OCI-LY1 (cell line): ENCODE measurements at regions not wholly inside any gene's neighbourhood (a gene's known extent, or its start where the extent isn't known, plus 50 kb on each side); places are given as distances from the start of the nearest gene placed in this dataset.

Source experiments
- H2AFZ ChIP-seq: fragments of 200-600 bp; sonication (generic), shearing (Covaris generic); 2 replicates; pipeline ENCODE4 v1.6.0; 2014; ENCODE audit warnings: antibody characterized with exemption, mild to moderate bottlenecking, low read length
- H3F3A ChIP-seq: fragments of 200-600 bp; sonication (generic), shearing (Covaris generic); 2 replicates; pipeline ENCODE4 v1.6.0; 2014; ENCODE audit warnings: mild to moderate bottlenecking, antibody characterized with exemption, low read length, moderate library complexity; ENCODE audit not compliant: insufficient read depth
- H3K27ac ChIP-seq: fragments of 200-600 bp; sonication (generic); 2 replicates; pipeline ENCODE4 v1.5.1; 2014; ENCODE audit warnings: low read length, mixed run types, mild to moderate bottlenecking, low read depth; ENCODE audit not compliant: poor library complexity, severe bottlenecking
- H3K27me3 ChIP-seq: fragments of 200-600 bp; sonication (generic); 2 replicates; pipeline ENCODE4 v1.6.0; 2014; ENCODE audit warnings: antibody characterized with exemption, mild to moderate bottlenecking, low read length, moderate library complexity; ENCODE audit not compliant: insufficient read depth
- H3K36me3 ChIP-seq: fragments of 200-600 bp; sonication (generic); 2 replicates; pipeline ENCODE4 v1.6.1; 2014; ENCODE audit warnings: mild to moderate bottlenecking, antibody characterized with exemption, low read length, moderate library complexity, mixed read lengths; ENCODE audit not compliant: insufficient read depth
- H3K4me1 ChIP-seq: fragments of 200-600 bp; sonication (generic); 2 replicates; pipeline ENCODE4 v1.5.1; 2014; ENCODE audit warnings: mild to moderate bottlenecking, low read length, moderate library complexity; ENCODE audit not compliant: insufficient read depth, severe bottlenecking
- H3K4me2 ChIP-seq: fragments of 200-600 bp; sonication (generic), shearing (Covaris generic); 2 replicates; pipeline ENCODE4 v1.6.1; 2014; ENCODE audit warnings: low read length
- H3K4me3 ChIP-seq: fragments of 200-600 bp; sonication (generic); 2 replicates; pipeline ENCODE4 v1.5.1; 2014; ENCODE audit warnings: low read length, low read depth, mild to moderate bottlenecking, mixed read lengths; ENCODE audit not compliant: poor library complexity, severe bottlenecking
- H3K79me2 ChIP-seq: fragments of 200-600 bp; shearing (Covaris generic); 2 replicates; pipeline ENCODE4 v1.6.1; 2016; ENCODE audit warnings: mixed run types, low read length, mixed read lengths; ENCODE audit not compliant: insufficient read depth
- H3K9ac ChIP-seq: fragments of 200-600 bp; sonication (generic), shearing (Covaris generic); 2 replicates; pipeline ENCODE4 v1.6.1; 2014; ENCODE audit warnings: mild to moderate bottlenecking, low read length, mixed read lengths
- H3K9me2 ChIP-seq: fragments of 200-600 bp; sonication (generic), shearing (Covaris generic); 2 replicates; pipeline ENCODE4 v1.6.1; 2014; ENCODE audit warnings: low read depth, mild to moderate bottlenecking, low read length, mixed read lengths
- H3K9me3 ChIP-seq: fragments of 200-600 bp; shearing (Covaris generic); 2 replicates; pipeline ENCODE4 v1.6.1; 2014; ENCODE audit warnings: low read length, mixed read lengths
- H4K20me1 ChIP-seq: fragments of 200-600 bp; sonication (generic), shearing (Covaris generic); 2 replicates; pipeline ENCODE4 v1.6.0; 2016; ENCODE audit warnings: mild to moderate bottlenecking, low read length; ENCODE audit not compliant: insufficient read depth
- EZH2 ChIP-seq: fragments of 200-600 bp; sonication (generic), shearing (Covaris generic); IDR thresholded peaks from 2 replicates; pipeline ENCODE4 v1.8.0; 2017; ENCODE audit warnings: borderline replicate concordance, mixed run types, mild to moderate bottlenecking, antibody characterized with exemption, low read length, moderate library complexity, mixed read lengths
- TF ChIP-seq, protein P1 (sequence below): fragments of 200-600 bp; sonication (generic), shearing (Covaris generic); IDR thresholded peaks from 2 replicates; pipeline ENCODE4 v1.5.1; 2017; ENCODE audit warnings: mild to moderate bottlenecking, antibody characterized with exemption, low read length, moderate library complexity, mixed read lengths

DNA sequence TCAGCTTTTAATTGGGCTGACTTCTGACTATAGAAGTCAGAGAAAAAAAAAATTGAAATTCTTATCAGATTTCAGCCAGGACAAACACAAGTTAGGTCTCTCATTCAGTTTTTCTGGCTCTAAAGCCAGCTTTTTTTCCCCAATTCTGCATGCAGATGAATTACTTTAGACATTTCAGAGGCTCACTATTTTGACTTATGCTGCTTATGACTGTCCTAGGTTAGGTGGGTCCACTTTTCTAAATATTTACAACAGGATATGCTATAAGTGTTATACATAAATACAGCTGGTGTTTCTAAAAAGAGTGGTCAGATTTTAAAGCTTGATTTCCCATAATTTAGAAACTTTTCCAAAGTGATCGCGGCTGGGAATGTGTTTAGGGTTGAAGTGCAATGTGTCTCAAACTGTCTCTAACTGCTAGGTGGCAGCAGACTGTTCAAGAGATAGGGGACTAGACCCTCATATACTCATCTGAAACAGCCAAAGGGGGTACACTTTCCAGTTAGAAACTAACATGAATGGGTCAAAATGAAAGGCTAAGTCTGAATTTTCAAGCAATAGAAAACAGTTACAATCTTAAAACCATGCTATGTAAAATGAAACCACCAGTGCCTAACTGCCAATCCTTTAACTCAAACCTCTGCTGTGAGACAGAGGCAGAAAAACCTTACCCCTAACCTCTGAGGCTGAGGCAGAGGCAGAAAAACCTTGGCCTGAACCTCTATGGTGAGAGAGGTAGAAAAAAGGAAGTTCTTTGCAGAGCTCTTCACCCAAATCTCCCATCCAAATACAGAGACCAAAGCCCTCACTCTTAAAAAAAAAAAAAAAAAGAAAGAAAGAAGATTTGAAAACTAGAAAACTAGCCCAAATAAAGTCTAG, 596.0 kb downstream of the NTRK3 start:
- Histone ChIP-seq H3K9me3 (no peaks in the 10 kb centered on the region), H3K27ac (no peak overlapping the region), H3K4me3 (no peak overlapping the region), H3K36me3 (no peaks in the 10 kb centered on the region), H3K27me3 (no peaks in the 10 kb centered on the region), H3K9ac (no peak overlapping the region), H3K4me2 (no peak overlapping the region), H2AFZ (no peak overlapping the region), H4K20me1 (no peaks in the 10 kb centered on the region), H3K79me2 (no peaks in the 10 kb centered on the region), H3K9me2 (no peaks in the 10 kb centered on the region), H3F3A (no peaks in the 10 kb centered on the region), H3K4me1 (no peaks in the 10 kb centered on the region)
- TF ChIP-seq, protein P1, sequence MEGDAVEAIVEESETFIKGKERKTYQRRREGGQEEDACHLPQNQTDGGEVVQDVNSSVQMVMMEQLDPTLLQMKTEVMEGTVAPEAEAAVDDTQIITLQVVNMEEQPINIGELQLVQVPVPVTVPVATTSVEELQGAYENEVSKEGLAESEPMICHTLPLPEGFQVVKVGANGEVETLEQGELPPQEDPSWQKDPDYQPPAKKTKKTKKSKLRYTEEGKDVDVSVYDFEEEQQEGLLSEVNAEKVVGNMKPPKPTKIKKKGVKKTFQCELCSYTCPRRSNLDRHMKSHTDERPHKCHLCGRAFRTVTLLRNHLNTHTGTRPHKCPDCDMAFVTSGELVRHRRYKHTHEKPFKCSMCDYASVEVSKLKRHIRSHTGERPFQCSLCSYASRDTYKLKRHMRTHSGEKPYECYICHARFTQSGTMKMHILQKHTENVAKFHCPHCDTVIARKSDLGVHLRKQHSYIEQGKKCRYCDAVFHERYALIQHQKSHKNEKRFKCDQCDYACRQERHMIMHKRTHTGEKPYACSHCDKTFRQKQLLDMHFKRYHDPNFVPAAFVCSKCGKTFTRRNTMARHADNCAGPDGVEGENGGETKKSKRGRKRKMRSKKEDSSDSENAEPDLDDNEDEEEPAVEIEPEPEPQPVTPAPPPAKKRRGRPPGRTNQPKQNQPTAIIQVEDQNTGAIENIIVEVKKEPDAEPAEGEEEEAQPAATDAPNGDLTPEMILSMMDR = no peak
- TF ChIP-seq EZH2 = no peak

DNA sequence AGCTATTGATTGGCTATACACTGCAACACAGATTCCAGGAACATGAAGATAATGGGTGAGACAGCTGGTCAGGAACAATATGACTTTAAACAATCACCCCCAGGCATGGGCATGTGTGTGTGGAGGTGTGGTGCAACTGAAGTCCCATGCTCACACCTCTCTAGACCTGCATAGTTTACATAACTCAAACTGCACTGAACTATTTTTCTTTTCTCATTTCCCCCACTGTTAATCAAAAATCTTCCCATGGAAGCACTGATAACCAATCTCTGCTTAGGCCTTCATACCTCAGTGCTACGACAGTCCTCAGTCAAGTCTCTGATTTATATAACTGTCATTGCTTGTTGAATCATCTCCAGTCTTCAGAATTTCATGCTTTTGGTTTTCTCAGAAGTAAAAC, 600.2 kb downstream of the NTRK3 start:
- no peak overlapping the region for H3K9ac ChIP-seq
- H4K20me1 ChIP-seq = no peaks in the 10 kb centered on the region
- H3K4me1 ChIP-seq = no peaks in the 10 kb centered on the region
- no peaks in the 10 kb centered on the region for H3K9me3 ChIP-seq
- no peaks in the 10 kb centered on the region for H3K79me2 ChIP-seq
- no peaks in the 10 kb centered on the region for H3K36me3 ChIP-seq
- no peak overlapping the region for H3K4me2 ChIP-seq
- H2AFZ ChIP-seq = no peak overlapping the region
- no peak overlapping the region for H3K4me3 ChIP-seq
- no peak overlapping the region for H3K27ac ChIP-seq
- H3K9me2 ChIP-seq = no peaks in the 10 kb centered on the region
- TF ChIP-seq, protein P1 = no peak
- no peak for TF ChIP-seq EZH2
- H3K27me3 ChIP-seq = no peaks in the 10 kb centered on the region
- H3F3A ChIP-seq = no peaks in the 10 kb centered on the region

DNA sequence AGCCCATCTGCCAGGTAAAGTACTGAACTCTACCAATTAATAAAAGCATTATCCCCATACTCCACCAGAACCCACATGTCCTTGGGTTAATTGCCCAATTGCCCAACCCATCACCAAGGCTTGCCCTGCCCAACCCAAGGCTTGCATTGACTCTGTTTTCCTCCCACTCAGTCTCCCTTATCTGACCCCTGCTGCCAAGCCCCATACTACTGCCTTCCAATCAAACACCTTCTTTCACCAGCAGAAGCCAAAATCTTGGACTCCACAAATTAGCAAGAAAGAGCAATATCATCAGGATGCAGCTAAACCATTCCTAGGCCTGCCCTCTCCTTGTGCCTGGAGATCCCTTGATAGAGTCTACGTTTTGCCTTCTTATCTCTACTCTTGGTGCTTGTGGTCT, 602.9 kb downstream of the NTRK3 start:
- Histone ChIP-seq H3K27ac (no peak overlapping the region), H3K4me1 (no peaks in the 10 kb centered on the region), H3K4me3 (no peak overlapping the region), H4K20me1 (no peaks in the 10 kb centered on the region), H3K9ac (no peak overlapping the region), H2AFZ (no peak overlapping the region), H3K9me2 (no peaks in the 10 kb centered on the region), H3K79me2 (no peaks in the 10 kb centered on the region), H3K27me3 (no peaks in the 10 kb centered on the region), H3K9me3 (no peaks in the 10 kb centered on the region), H3K36me3 (no peaks in the 10 kb centered on the region), H3K4me2 (no peak overlapping the region), H3F3A (no peaks in the 10 kb centered on the region)
- no peak for TF ChIP-seq EZH2
- TF ChIP-seq, protein P1 = no peak
